OCI-LY1 (cell line): ENCODE measurements at regions not wholly inside any gene's neighbourhood (a gene's known extent, or its start where the extent isn't known, plus 50 kb on each side); places are given as distances from the start of the nearest gene placed in this dataset.

Experiments
- EZH2 ChIP-seq: fragments of 200-600 bp; sonication (generic), shearing (Covaris generic); IDR thresholded peaks from 2 replicates; pipeline ENCODE4 v1.8.0; 2017; ENCODE audit warnings: borderline replicate concordance, mixed run types, mild to moderate bottlenecking, antibody characterized with exemption, low read length, moderate library complexity, mixed read lengths
- TF ChIP-seq, protein P1 (sequence below): fragments of 200-600 bp; sonication (generic), shearing (Covaris generic); IDR thresholded peaks from 2 replicates; pipeline ENCODE4 v1.5.1; 2017; ENCODE audit warnings: mild to moderate bottlenecking, antibody characterized with exemption, low read length, moderate library complexity, mixed read lengths

DNA sequence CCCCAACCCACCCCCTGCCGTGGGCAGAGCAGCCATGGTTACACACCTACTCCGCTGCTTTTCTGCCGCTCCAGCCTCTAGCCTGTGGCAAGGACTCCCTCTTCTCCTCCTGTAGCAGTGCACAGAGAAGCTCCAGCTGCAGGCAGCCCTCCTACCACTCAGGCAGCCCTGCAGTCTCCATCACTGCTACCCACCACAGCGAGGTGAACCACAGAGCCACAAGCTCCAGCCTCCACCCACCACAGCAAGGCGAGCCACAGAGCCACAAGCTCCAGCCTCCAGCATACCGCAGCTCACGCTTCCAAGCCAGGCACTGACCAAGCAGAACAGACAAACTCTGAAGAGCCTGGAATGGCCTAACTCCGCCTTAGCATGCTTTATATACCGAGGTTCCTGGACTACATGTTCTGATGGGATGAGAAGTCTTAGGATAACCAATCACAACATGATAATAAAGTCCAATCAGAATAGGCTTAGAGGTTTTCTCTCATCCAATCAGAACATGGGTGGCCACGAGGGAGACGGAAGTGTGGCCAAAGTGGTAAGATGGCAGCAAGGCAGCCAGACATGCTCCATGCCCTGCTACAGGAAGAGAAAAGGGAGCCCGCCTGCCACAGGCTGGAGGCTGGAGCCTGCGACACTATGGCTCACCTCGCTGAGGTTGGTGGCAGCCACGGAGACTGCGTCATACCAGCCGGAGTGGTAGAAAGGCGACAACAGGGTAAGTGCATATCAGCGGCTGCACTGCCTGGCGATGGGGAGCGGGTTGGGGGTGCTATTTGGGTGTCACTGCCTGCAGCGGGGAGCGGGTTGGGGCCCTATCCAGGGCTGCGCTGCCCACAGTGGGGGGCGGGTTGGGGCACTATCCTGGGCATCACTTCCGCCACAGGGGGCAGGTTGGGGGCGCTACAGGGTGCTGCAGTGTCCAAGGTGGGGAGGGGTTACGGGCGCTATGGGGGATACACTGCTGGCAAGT, 75.8 kb upstream of the PCAT7 start:
- TF ChIP-seq, protein P1, sequence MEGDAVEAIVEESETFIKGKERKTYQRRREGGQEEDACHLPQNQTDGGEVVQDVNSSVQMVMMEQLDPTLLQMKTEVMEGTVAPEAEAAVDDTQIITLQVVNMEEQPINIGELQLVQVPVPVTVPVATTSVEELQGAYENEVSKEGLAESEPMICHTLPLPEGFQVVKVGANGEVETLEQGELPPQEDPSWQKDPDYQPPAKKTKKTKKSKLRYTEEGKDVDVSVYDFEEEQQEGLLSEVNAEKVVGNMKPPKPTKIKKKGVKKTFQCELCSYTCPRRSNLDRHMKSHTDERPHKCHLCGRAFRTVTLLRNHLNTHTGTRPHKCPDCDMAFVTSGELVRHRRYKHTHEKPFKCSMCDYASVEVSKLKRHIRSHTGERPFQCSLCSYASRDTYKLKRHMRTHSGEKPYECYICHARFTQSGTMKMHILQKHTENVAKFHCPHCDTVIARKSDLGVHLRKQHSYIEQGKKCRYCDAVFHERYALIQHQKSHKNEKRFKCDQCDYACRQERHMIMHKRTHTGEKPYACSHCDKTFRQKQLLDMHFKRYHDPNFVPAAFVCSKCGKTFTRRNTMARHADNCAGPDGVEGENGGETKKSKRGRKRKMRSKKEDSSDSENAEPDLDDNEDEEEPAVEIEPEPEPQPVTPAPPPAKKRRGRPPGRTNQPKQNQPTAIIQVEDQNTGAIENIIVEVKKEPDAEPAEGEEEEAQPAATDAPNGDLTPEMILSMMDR: no peak
- TF ChIP-seq EZH2: no peak
